H9 (cell line): ENCODE measurements at regions not wholly inside any gene's neighbourhood (a gene's known extent, or its start where the extent isn't known, plus 50 kb on each side); places are given as distances from the start of the nearest gene placed in this dataset.

ENCODE experiments used
- DNase-seq: peaks from one replicate; pipeline ENCODE4 v3.0.0-alpha.2; 2017
- H2AFZ ChIP-seq: one replicate; pipeline ENCODE4 v1.6.1; 2013; ENCODE audit warnings: mild to moderate bottlenecking, low read length, control low read depth, moderate library complexity
- H2AK5ac ChIP-seq: 2 replicates; pipeline ENCODE4 v1.6.1; 2013; ENCODE audit warnings: low read length, control low read depth, mixed read lengths; ENCODE audit not compliant: insufficient read length
- H2BK120ac ChIP-seq: one replicate; pipeline ENCODE4 v1.6.1; 2013; ENCODE audit warnings: low read depth, mild to moderate bottlenecking, low read length, control low read depth, inconsistent platforms; ENCODE audit not compliant: poor library complexity, severe bottlenecking
- H2BK12ac ChIP-seq: 2 replicates; pipeline ENCODE4 v1.6.1; 2013; ENCODE audit warnings: low read length, control low read depth, mixed read lengths, low read depth; ENCODE audit not compliant: insufficient read length
- H2BK15ac ChIP-seq: 2 replicates; pipeline ENCODE4 v1.6.1; 2013; ENCODE audit warnings: low read depth, low read length, control low read depth
- H2BK20ac ChIP-seq: one replicate; pipeline ENCODE4 v1.6.1; 2013; ENCODE audit warnings: low read depth, mild to moderate bottlenecking, low read length, control low read depth, inconsistent platforms; ENCODE audit not compliant: poor library complexity, severe bottlenecking
- H2BK5ac ChIP-seq: 2 replicates; pipeline ENCODE4 v1.6.1; 2013; ENCODE audit warnings: low read length, control low read depth, mixed read lengths; ENCODE audit not compliant: insufficient read length
- H3K14ac ChIP-seq: 2 replicates; pipeline ENCODE4 v1.6.1; 2013; ENCODE audit warnings: low read length, control low read depth; ENCODE audit not compliant: insufficient read depth
- H3K18ac ChIP-seq: 2 replicates; pipeline ENCODE4 v1.6.1; 2013; ENCODE audit warnings: low read depth, mild to moderate bottlenecking, mixed read lengths, low read length, control low read depth; ENCODE audit not compliant: insufficient read length
- H3K23ac ChIP-seq: 2 replicates; pipeline ENCODE4 v1.6.1; 2013; ENCODE audit warnings: low read length, control low read depth, mixed read lengths, low read depth; ENCODE audit not compliant: insufficient read length
- H3K23me2 ChIP-seq: 2 replicates; pipeline ENCODE4 v1.6.1; 2013; ENCODE audit warnings: low read depth, mild to moderate bottlenecking, mixed read lengths, low read length, control low read depth; ENCODE audit not compliant: insufficient read length, poor library complexity, severe bottlenecking
- H3K27ac ChIP-seq: 2 replicates; pipeline ENCODE4 v1.5.1; 2013; ENCODE audit warnings: low read length, control low read depth, mixed read lengths, low read depth; ENCODE audit not compliant: insufficient read length
- H3K27me3 ChIP-seq: 2 replicates; pipeline ENCODE4 v1.6.1; 2013; ENCODE audit warnings: low read length, control low read depth, inconsistent platforms; ENCODE audit not compliant: insufficient read depth
- H3K4ac ChIP-seq: 2 replicates; pipeline ENCODE4 v1.6.1; 2013; ENCODE audit warnings: low read depth, mild to moderate bottlenecking, control low read depth, inconsistent platforms, low read length, moderate library complexity
- H3K4me1 ChIP-seq: 2 replicates; pipeline ENCODE4 v1.6.1; 2013; ENCODE audit warnings: low read length, control low read depth, inconsistent platforms; ENCODE audit not compliant: insufficient read depth
- H3K4me2 ChIP-seq: 2 replicates; pipeline ENCODE4 v1.6.1; 2013; ENCODE audit warnings: low read length, control low read depth, mixed read lengths; ENCODE audit not compliant: insufficient read length, insufficient read depth
- H3K56ac ChIP-seq: 2 replicates; pipeline ENCODE4 v1.6.1; 2013; ENCODE audit warnings: low read depth, mild to moderate bottlenecking, mixed read lengths, low read length, control low read depth; ENCODE audit not compliant: insufficient read length
- H3K79me1 ChIP-seq: 2 replicates; pipeline ENCODE4 v1.6.1; 2013; ENCODE audit warnings: low read depth, mild to moderate bottlenecking, moderate library complexity, low read length, control low read depth, inconsistent platforms; ENCODE audit not compliant: insufficient read depth, poor library complexity, severe bottlenecking
- H3K79me2 ChIP-seq: 2 replicates; pipeline ENCODE4 v1.6.1; 2013; ENCODE audit warnings: low read length, control low read depth, inconsistent platforms; ENCODE audit not compliant: insufficient read depth
- H3K9ac ChIP-seq: 2 replicates; pipeline ENCODE4 v1.6.1; 2013; ENCODE audit warnings: low read length, control low read depth, mixed read lengths; ENCODE audit not compliant: insufficient read length; ENCODE audit errors: extremely low read depth
- H3K9me3 ChIP-seq: one replicate; pipeline ENCODE4 v1.6.1; 2013; ENCODE audit warnings: low read depth, low read length, inconsistent platforms; ENCODE audit not compliant: control insufficient read depth
- H3T11ph ChIP-seq: one replicate; pipeline ENCODE4 v1.6.1; 2013; ENCODE audit warnings: mild to moderate bottlenecking, low read length, control low read depth, inconsistent platforms
- H4K20me1 ChIP-seq: one replicate; pipeline ENCODE4 v1.6.1; 2013; ENCODE audit not compliant: control insufficient read depth, insufficient read length, insufficient read depth
- H4K5ac ChIP-seq: 2 replicates; pipeline ENCODE4 v1.6.1; 2013; ENCODE audit warnings: low read depth, mild to moderate bottlenecking, mixed read lengths, low read length, control low read depth; ENCODE audit not compliant: insufficient read length
- H4K8ac ChIP-seq: replicated peaks from 2 replicates; pipeline ENCODE4 v1.6.1; 2013; ENCODE audit warnings: low read length, control low read depth, mixed read lengths, low read depth; ENCODE audit not compliant: insufficient read length
- H4K91ac ChIP-seq: 2 replicates; pipeline ENCODE4 v1.6.1; 2013; ENCODE audit warnings: low read depth, mild to moderate bottlenecking, moderate library complexity, mixed read lengths, low read length, control low read depth; ENCODE audit not compliant: insufficient read length
- H3K27ac Mint-ChIP-seq, 3 experiments: 2 replicates in 2 of 3; 3 replicates in 1 of 3; pipeline ENCODE4 v1.8.0; 2020 to 2021; ENCODE audit warnings: mixed read lengths in 3 of 3, mild to moderate bottlenecking in 1 of 3, moderate library complexity in 1 of 3
- H3K27me3 Mint-ChIP-seq: 2 replicates; pipeline ENCODE4 v1.8.0; 2021; ENCODE audit warnings: low read depth, mild to moderate bottlenecking, moderate library complexity, mixed read lengths
- H3K36me3 Mint-ChIP-seq, 3 experiments: 2 replicates in 2 of 3; 3 replicates in 1 of 3; pipeline ENCODE4 v1.8.0; 2020 to 2021; ENCODE audit warnings: low read depth in 3 of 3, mixed read lengths in 3 of 3; ENCODE audit not compliant: insufficient read depth in 1 of 3
- H3K4me1 Mint-ChIP-seq, 2 experiments: 2 replicates each; pipeline ENCODE4 v1.8.0; 2020; ENCODE audit warnings: mixed read lengths in 2 of 2
- H3K4me3 Mint-ChIP-seq, 2 experiments: 2 replicates in 1 of 2; 3 replicates in 1 of 2; pipeline ENCODE4 v1.8.0; 2020 to 2021; ENCODE audit warnings: mild to moderate bottlenecking in 2 of 2, mixed read lengths in 2 of 2, moderate library complexity in 1 of 2
- H3K9me3 Mint-ChIP-seq, 2 experiments: 2 replicates in 1 of 2; 3 replicates in 1 of 2; pipeline ENCODE4 v1.8.0; 2020; ENCODE audit warnings: mild to moderate bottlenecking in 2 of 2, mixed read lengths in 2 of 2, moderate library complexity in 1 of 2
- CTCF ChIP-seq: fragments of 200-600 bp; sonication (generic); conservative IDR thresholded peaks from 3 replicates; pipeline ENCODE4 v1.8.0; 2021; ENCODE audit warnings: antibody characterized with exemption, mild to moderate bottlenecking
- WGBS: extraction: QIAGEN DNeasy Blood & Tissue Kit; methylation state at CpG from one replicate; pipeline ENCODE4 v1.1.7; 2013; ENCODE audit warnings: missing lambda C conversion rate, low lambda C conversion rate, mixed read lengths; ENCODE audit not compliant: insufficient read length; ENCODE audit errors: extremely low coverage; 5-methylcytosine and 5-hydroxymethylcytosine counted together

DNA sequence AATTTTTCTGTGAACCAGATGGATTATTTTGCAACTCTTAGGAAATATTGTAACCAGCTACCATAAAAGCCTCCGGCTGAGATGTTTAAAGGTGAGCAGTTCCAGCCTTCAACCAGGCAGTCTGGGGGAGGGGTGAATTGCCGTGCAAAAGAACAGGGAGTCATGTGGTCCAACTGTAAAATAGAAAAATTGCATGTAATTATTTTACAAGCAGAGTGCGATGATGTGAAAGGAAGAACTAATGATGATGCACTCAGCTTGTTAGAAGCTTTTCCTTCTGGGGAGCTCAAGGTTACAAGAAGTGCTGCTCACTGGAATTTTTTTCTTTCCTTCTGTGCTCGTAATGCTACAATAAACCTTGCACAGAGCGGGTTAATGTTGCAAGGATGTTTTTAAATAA, 188.7 kb upstream of the ITGA1 start:
- no peak for TF ChIP-seq CTCF
- no peak overlapping the region for H4K8ac ChIP-seq
- no peak overlapping the region for H2BK15ac ChIP-seq
- H3K79me1 ChIP-seq = no peaks in the 10 kb centered on the region
- no peaks in the 10 kb centered on the region for H3K79me2 ChIP-seq
- H3T11ph ChIP-seq = no peak overlapping the region
- WGBS = no CpG with 5 or more reads among the region's 5 CpGs
- H3K4ac ChIP-seq = no peak overlapping the region
- H3K9me3 Mint-ChIP-seq = no peaks in the 10 kb centered on the region
- H3K27ac Mint-ChIP-seq = no peak overlapping the region
- no peak overlapping the region for H2BK120ac ChIP-seq
- no peak overlapping the region for H3K14ac ChIP-seq
- H2BK20ac ChIP-seq = no peak overlapping the region
- H3K27me3 ChIP-seq = no peaks in the 10 kb centered on the region
- peaks cover 6 to 10% of the 10 kb centered on the region in 2 experiments for H3K4me1 Mint-ChIP-seq
- H3K23ac ChIP-seq = no peak overlapping the region
- H3K18ac ChIP-seq = no peak overlapping the region
- H4K5ac ChIP-seq = no peak overlapping the region
- no peak overlapping the region for H3K56ac ChIP-seq
- no peak overlapping the region for H3K9ac ChIP-seq
- no peaks in the 10 kb centered on the region for H3K27me3 Mint-ChIP-seq
- H3K9me3 ChIP-seq = no peaks in the 10 kb centered on the region
- no peak overlapping the region for H2BK12ac ChIP-seq
- H3K4me2 ChIP-seq = no peak overlapping the region
- DNase-seq = no peak
- no peak overlapping the region for H2AK5ac ChIP-seq
- no peak overlapping the region for H4K91ac ChIP-seq
- no peak overlapping the region for H3K27ac ChIP-seq
- H2AFZ ChIP-seq = no peak overlapping the region
- H3K36me3 Mint-ChIP-seq = peaks cover 0 to 3% (median 0%) of the 10 kb centered on the region in 3 experiments; a peak in 2 of 7 replicates
- H3K23me2 ChIP-seq = no peaks in the 10 kb centered on the region
- no peak overlapping the region for H3K4me3 Mint-ChIP-seq
- H2BK5ac ChIP-seq = no peak overlapping the region
- no peaks in the 10 kb centered on the region for H3K4me1 ChIP-seq
- H4K20me1 ChIP-seq = no peaks in the 10 kb centered on the region
